Islet precursor cell (in vitro differentiated cells): ENCODE measurements at regions not wholly inside any gene's neighbourhood (a gene's known extent, or its start where the extent isn't known, plus 50 kb on each side); places are given as distances from the start of the nearest gene placed in this dataset.
"Not testable (repeated sequence)": the region's sequence is repeated elsewhere in the genome, so short reads cannot be mapped to it uniquely, and the experiment has no call there.

Source experiments
- DNase-seq: peaks from one replicate; pipeline ENCODE4 v3.0.0-alpha.2; 2018

DNA sequence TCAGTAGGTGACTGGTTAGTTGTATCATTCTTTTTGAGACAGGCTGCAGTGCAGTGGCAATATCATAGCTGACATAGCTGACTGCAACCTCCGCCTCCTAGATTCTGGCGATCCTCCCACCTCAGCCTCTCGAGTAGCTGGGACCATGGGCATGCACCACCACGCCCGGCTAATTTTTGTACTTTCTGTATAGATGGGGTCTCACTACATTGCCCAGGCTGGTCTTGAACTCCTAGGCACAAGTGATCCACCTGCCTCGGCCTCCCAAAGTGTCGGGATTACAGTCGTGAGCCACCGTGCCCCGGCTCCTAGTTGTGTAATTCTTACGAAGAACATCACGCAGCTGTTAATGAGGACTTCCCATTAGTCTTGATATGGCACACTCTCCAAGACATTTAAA, 123.4 kb upstream of the VKORC1L1 start:
- no peak for DNase-seq

GRCh38 chr7:65750511-65751344, 122.1 kb upstream of the VKORC1L1 start:
- DNase-seq = peak; percentile 94

GRCh38 chr7:65754070-65754469, 118.8 kb upstream of the VKORC1L1 start:
- DNase-seq = not testable (repeated sequence)

DNA sequence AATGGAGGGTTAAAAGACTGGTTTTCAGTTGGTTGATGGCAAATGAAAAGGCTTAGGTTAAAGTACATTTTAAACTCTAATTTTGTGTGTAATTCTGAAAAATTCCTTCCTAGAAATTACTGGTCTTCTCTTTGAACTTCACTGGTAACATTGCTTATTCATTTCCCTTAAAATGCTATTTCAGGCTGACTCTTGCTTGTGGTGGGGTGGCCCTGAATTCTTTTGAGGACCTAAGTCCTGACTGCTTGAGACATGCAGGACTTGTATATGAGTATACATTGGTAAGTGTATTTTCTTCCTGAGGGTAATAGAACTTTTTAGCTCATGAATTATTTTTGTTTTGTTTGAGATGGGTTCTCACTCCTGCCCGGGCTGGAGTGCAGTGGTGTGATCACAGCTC, 113.9 kb upstream of the VKORC1L1 start:
- not testable (repeated sequence) for DNase-seq

DNA sequence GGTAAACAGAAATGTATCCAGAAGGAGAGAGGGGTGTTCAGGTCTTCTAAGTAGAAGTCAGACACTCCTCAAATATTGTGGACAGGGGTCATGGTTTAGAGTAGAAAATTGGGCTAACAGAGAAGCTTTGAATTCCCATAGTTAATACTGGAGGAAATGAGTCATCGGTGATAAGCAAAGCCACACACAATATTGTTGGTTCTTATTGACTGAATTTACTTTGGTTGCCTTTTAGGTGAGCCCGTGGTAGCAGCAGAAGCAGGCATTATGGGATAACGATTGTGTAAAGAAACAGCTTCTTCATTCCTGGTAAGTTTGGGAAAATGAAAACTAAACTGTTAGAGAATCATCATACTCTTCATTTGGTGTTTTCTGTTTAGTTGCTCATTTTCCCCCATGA, 110.2 kb upstream of the VKORC1L1 start:
- not testable (repeated sequence) for DNase-seq

DNA sequence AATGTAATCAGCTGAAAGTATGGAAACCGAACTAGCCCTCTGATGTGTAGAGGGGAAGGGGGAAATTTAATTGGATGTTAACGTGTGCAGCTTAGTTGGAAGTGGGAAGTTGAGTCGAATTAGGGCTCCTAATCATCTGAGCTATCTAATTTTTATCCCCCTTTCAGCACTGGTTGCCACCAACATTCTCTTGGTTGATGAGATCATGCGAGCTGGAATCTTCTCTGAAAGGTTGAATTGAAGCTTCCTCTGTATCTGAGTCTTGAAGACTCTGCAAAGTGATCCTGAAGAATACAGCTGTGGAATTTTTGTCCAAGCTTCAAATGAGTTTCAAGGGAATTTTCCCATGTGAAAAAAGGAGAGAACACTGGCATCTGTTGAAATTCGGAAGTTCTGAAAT, 109.8 kb upstream of the VKORC1L1 start:
- not testable (repeated sequence) for DNase-seq

DNA sequence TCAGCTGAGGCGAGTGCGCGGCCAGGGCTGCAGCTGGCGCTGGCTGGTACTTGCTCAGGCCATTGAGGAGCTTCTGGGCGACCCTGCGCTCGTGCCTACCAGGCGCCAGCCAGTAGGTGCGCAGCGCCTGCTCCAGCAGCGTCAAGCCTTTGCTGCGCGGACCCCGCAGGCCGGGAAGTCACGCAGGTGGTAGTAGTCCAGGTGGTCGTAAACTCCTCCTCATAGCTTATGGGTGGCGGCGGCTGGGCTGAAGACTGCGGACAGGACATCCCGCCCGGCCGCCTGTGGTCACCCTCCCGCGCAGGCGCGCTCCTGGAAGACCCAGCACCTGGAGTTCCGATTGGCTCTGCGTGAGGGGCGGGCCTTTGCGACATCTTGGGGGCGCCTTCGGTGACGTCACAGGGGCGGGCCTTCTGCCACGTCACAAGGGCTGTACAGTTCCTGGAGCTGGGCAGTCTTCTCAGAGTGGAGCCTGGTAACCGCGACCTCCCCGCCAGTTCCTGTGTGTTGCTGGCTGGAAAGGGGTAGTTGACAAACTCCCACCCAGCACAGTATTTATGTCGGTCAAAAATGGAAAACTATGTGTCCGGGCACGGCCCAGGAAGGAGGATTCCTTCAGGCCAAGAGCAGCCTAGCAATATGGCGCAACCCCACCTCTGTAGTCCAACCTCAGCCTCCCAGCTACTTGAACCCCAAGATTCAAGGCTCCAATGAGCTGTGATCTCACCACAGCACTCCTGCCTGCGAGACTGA, 102.2 kb upstream of the VKORC1L1 start:
- DNase-seq = peak; percentile 95

GRCh38 chr7:65771226-65771569, 101.7 kb upstream of the VKORC1L1 start:
- not testable (repeated sequence) for DNase-seq

- DNase-seq = not testable (repeated sequence)
These were observed 96.2 kb upstream of the VKORC1L1 start for GRCh38 chr7:65776677-65777076.

GRCh38 chr7:65789943-65790342, 82.9 kb upstream of the VKORC1L1 start:
- not testable (repeated sequence) for DNase-seq

GRCh38 chr7:65791788-65792187, 81.1 kb upstream of the VKORC1L1 start:
- DNase-seq = not testable (repeated sequence)

GRCh38 chr7:65792726-65793125, 80.1 kb upstream of the VKORC1L1 start:
- DNase-seq = not testable (repeated sequence)

DNA sequence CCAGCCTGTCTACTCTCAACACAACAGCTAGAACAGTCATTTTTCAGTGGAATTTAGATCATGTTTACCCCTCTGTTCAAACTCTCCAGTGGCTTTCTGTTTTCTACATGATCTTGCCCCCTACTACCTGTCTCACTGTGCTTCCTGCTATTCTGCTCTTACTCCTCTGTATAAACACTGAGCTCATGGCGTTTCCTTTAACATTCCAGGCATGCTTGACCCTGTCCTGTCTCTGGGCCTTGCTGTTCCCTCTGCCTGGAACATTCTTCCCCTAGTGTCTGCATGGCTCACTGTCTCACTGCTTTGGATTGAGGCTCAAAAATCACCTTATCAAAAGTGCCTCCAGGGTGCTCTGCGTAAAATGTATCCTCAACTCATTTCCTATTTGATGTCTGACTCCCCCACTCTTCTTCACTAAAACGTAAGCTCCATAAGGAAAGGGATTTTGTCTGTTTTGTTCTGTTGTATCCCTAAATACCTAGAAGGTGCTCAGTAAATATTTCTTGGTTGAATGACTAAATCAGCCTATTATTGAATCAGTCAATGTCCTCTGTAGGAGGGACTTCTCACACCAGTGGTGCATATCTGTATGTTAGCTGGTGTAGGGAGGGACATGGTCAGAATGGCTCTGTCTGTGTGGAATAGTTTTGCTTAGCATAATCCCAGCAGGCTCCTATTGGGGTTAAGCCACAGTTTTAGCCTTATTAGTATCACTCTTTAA, 78.0 kb upstream of the VKORC1L1 start:
- peak; percentile 86 for DNase-seq

GRCh38 chr7:65795392-65795716, 77.5 kb upstream of the VKORC1L1 start:
- not testable (repeated sequence) for DNase-seq

- no peak for DNase-seq
These were observed 76.7 kb upstream of the VKORC1L1 start for GRCh38 chr7:65796205-65796604.

GRCh38 chr7:65797086-65797485, 75.8 kb upstream of the VKORC1L1 start:
- not testable (repeated sequence) for DNase-seq

DNA sequence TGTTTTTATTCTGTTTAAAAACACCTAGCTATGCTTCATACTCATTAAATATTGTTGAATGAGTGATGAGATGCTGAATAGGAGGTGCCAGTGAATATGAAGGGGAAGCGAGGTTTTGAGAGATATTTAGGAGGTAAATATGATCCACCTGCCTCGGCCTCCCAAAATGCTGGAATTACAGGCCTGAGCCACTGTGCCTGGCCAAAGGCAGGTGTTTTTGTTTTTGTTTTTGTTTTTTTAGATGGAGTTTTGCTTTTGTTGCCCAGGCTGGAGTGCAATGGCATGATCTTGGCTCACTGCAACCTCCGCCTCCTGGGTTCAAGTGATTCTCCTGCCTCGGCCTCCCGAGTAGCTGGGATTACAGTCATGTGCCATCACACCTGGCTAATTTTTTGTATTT, 75.3 kb upstream of the VKORC1L1 start:
- not testable (repeated sequence) for DNase-seq

DNA sequence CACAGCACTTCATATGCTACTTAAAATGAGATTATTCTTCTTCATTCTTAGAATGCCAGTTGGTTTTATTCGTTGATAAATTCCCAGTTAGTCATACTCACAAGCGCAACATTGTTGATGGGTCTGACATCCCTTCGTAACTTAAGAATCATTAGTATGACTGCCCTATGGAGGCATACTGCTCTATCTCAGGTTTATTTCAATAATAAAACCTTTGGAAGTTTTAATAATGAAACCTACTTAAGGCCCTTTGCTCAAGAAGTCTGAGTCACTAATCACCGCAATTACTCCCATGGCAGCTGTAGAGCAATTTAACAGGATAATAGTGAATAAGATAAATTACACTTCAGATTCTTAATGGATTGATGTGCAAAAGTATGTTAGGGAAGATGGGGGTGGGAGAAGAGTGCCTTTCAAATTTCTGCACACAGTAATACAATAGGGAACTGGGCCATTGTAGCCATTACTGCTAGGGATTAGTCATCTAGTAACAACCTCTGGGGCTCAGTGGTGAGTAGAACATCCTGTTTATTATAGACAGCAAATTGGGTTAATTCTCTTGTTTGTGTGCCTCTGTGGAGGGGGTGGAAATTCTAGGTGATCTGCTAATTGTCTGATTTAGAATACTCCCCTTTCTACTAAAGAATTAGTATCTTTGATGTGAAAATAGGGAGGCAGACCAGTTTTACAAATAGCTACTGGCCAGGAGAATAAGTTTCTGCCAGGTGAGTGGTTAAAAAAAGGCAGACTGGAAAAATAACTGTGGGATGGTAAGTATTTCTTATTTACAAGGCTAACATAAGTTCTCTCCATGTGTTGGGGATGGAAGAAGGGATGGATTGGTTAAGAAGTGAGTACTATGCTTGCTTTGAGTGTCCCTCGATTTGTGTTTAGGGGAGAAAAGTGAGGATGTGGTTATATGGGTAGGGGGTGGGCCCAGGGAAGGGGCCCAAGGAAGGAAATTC, 74.5 kb upstream of the VKORC1L1 start:
- peak; percentile 60 for DNase-seq

- DNase-seq = not testable (repeated sequence)
These were observed 72.7 kb upstream of the VKORC1L1 start for GRCh38 chr7:65800191-65800590.

- peak; percentile 75 for DNase-seq
These were observed 72.0 kb upstream of the VKORC1L1 start for GRCh38 chr7:65800890-65801341.

GRCh38 chr7:65804887-65805286, 68.0 kb upstream of the VKORC1L1 start:
- DNase-seq = peak; percentile 65

- not testable (repeated sequence) for DNase-seq
These were observed 65.8 kb upstream of the VKORC1L1 start for GRCh38 chr7:65807067-65807466.
